ENCODE measurements at regions not wholly inside any gene's neighbourhood (a gene's known extent, or its start where the extent isn't known, plus 50 kb on each side); places are given as distances from the start of the nearest gene placed in this dataset.
A peak's percentile ranks its signal among the peaks of the same experiment; 100 is the strongest.

GRCh38 chr17:70604854-70605253 is 435.5 kb downstream of the KCNJ2 start:
- no peak for DNase-seq

GRCh38 chr17:70606086-70606485 is 436.8 kb downstream of the KCNJ2 start:
- DNase-seq: no peak

DNA sequence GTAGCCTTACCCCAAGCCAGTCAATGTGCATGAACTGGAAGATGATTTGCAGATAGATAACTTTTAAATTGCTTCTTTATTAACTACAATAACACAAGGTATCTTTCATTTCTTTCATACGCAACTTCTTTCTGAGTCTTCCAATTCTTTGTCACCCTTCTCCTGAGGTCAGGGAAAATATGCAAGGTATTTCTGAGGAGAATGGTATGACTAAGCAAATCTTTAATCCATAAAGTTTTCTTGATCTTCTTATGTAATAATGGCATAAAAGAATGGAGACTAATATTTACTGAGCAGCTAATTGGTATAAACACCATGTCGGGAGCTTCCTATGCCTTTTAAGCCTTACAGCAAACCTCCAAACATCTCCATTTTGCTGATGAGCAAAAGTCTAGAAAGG is 438.9 kb downstream of the KCNJ2 start:
- no peak for DNase-seq

- DNase-seq: no peak
Observed at GRCh38 chr17:70608957-70609356, 439.6 kb downstream of the KCNJ2 start.

DNA sequence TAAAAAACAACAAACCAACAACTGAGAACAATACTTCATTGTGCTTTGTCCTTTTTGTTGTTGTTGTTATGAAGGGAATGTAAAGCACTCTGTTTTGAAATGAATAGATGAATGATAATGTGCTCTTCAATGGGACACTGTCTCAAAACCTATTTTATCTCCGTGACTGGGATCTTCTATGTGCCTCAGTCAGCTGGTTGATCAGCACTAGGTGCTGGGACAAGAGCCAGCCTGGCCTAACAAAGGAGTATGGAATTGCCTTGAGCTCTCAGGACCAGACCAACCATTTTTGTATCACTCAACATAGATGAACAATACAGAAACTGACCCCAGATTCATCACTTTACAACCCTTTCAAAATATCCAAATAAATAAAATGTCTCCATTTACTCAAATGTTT is 440.2 kb downstream of the KCNJ2 start:
- peak; percentile 80 to 95 for DNase-seq

DNA sequence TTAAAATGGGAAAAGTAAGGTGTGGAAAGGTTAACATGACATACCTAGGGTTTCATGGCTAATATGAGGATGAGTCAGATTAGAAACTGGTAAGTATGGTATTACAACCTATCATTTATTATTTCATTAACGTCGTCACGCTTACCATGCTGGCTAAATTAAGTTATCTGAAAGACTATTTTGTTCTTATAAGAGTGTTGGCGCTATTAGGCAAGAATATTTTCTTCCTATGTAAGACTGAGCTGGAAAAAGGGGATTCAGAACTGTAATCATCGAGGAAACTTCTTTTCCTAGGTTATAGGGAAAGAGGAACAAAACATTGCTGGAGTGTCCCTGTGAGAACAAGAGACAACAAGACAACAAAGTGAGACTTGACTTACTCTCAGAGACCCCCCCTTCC is 440.8 kb downstream of the KCNJ2 start:
- DNase-seq: peak in 1 of 2 donors; percentile 19

GRCh38 chr17:70613681-70614080 is 444.3 kb downstream of the KCNJ2 start:
- no peak for DNase-seq

- no peak for DNase-seq
Observed at GRCh38 chr17:70615831-70616230, 446.5 kb downstream of the KCNJ2 start.

DNA sequence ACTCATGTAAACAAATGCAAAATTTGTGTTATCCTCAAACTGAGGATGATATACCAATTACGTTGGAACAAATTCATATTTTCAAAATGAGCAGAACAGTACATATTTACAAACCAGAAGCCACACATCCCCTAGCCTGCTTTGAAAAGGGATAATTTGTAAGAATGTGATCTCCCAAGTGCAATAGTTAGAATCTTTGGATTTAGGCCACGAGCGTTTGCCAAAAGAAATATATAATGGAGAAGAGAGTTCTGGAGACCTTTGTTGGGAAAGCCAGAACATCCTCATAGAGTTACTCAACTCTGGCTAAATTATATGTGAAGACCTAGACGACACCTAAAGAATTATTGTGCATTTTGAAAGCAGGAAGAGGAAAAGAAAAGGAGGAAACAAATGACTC is 449.3 kb downstream of the KCNJ2 start:
- no peak for DNase-seq

DNA sequence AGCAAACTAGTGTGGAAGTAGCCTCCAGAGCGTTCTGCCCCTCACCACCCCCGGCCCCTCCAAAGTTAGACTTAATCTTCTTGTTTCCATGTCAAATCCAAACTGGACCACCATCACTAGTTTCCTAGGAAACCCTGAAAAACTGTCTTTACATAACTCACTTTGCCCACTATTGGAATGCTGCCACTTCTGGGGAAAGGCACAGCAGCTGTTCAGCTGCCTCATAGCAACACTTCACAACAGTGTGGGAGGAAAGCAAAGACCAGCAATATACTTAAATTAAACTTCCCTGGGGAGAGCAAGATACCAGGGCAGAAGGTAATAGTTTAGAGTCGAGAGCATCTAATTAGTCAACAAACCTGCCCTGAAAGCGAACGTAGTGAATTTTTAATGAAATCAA is 452.2 kb downstream of the KCNJ2 start:
- peak; percentile 29 to 49 for DNase-seq

GRCh38 chr17:70622368-70623260 is 453.3 kb downstream of the KCNJ2 start:
- peak; percentile 78 to 79 for DNase-seq

- no peak for DNase-seq
Observed at GRCh38 chr17:70624211-70624610, 454.9 kb downstream of the KCNJ2 start.

GRCh38 chr17:70629902-70630301 is 460.6 kb downstream of the KCNJ2 start:
- peak in 1 of 2 donors; percentile 12 for DNase-seq

- DNase-seq: peak in 1 of 2 donors; percentile 64
Observed at GRCh38 chr17:70636517-70637133, 467.3 kb downstream of the KCNJ2 start.

DNA sequence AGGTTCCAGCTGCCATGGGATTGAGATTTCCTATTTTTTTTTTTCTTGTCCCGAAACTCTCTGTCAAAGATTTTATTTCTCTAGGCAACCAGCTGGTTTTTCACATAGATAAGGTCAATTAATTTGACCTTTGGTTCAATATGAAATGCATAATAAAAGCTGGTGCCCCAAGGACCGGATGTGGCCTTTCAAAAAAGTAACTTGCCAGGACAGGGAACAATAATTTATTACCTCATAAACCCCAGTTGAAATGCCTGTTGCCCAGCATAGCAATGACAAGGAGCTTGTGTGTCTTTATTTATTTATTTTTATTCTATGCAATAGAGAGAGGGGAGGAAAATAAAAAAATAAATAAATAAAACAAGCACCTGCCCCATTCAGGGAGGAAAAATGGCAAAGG is 472.7 kb downstream of the KCNJ2 start:
- DNase-seq: no peak

DNA sequence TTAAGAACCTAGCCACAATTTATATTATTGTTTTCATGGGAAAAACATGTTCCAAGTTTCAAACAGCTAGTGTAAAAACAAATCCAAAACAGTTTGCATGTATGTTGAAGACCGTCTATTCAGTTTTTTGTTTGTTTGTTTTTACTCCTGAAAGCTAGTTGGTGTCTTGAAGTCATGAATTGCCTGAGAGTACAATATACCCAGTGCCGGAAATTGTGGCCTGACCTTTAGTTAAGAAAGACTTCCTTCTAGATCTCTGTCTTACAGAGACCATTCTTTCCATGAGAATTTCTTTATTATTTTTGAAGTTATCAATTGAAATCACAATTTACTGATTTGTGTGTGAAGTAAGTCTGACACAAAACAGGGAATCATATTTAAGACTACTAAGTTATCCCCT is 474.8 kb downstream of the KCNJ2 start:
- no peak for DNase-seq

DNA sequence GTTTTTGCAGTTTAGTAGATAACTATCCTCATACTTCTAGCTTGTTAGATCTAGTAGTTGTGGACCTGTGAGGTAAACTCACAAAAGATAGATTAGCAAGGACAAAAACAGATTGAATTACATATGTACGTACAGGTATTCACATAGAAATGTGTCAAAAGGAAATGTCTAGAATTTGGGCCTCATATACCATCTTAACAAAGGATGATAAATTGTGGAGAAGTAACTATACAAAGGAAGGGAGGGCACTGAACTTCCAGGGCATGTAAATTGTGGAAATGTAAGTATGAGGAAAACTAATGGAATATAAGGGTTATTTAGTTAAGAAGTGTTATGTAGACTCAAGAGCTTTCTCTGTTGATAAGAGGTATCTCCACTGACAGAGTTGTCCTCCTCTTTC is 477.3 kb downstream of the KCNJ2 start:
- DNase-seq: no peak

DNA sequence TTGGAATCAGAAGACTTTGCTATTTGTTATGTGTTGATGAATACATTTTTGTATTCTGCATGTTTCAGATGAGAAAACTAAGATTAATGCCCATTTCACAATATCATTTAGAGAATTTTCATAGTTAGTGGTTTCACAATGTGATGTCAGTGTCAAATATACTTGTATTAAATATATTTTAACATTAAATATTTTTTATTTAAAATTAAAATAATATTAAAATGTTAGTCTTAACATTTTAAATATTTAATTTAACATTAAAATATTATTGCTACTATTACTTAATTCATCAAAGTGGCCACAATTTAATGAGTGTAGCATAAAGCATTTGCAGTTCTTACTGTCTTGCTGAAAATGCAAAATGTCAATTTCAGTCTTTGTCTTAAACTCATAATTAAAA is 478.8 kb downstream of the KCNJ2 start:
- DNase-seq: no peak

DNA sequence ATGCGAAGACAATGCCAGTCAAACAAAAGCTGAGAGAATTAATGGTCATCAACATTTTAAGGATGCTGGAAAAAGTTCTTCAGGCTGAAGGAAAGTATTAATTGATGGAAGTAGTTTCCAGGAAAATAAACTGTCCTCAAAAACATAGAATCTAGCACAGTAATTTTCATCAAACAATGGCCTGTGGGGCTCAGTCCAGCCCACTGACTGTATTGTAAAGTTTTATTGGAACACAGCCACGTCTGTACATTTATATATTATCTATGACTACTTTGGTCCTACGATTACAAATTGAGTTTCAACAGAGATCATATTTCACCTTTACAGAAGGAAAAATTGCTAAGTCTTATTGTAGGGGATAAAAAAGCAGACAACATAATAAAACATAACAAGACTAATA is 484.5 kb downstream of the KCNJ2 start:
- no peak for DNase-seq

GRCh38 chr17:70654706-70655105 is 485.4 kb downstream of the KCNJ2 start:
- peak; percentile 8 to 71 for DNase-seq

- DNase-seq: peak in 1 of 2 donors; percentile 44
Observed at GRCh38 chr17:70655176-70655958, 486.0 kb downstream of the KCNJ2 start.

DNA sequence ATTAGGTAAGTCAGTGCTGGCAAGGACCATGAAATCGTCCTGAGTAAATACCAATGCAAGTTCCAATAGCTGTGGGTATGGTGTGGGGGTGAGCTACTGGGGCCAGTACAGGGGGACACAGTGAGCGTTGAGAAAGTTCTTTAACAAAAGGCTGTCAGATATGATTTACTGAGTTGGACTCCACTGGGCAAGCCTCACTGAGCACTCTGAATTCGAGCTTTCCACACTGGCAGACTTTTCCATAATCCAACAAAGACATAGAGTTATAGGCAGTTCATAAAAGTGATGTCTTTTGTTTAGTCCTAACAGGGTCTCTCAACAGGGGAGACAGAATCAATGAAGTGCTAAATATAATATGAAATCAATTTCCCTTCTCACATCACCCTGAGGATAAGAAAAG is 489.0 kb downstream of the KCNJ2 start:
- no peak for DNase-seq

DNA sequence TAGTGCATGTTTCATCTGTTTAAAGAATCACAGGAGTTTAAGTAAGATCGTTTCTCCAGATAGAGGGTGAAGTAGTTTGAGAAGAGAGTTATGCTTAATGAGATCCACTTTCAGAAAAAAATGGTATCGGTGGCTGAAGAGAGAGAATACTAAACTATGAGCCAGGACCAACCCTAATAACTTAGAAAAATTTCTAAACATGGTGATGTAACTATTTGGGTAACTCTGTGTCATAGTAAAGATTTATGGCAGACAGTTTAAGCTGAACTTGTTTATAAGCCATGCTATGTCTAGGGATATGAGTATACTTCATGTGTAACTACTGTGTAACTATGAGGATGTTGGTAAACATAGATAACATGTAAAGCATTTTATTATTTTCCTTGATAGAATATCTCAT is 489.5 kb downstream of the KCNJ2 start:
- no peak for DNase-seq

Data from hippocampal formation (tissue), 2 donors.